HG02840 (cell line): ENCODE measurements at regions not wholly inside any gene's neighbourhood (a gene's known extent, or its start where the extent isn't known, plus 50 kb on each side); places are given as distances from the start of the nearest gene placed in this dataset.

Experiments used
- ATAC-seq: cut with Tn5 transposase; IDR thresholded peaks from one replicate; pipeline ENCODE4 v1.9.1; 2021; ENCODE audit warnings: mild to moderate bottlenecking, moderate library complexity, moderate number of reproducible peaks; ENCODE audit not compliant: unreplicated experiment, low FRiP score

- ATAC-seq: no peak
These were observed 370.7 kb downstream of the FBXW7 start for GRCh38 chr4:152165146-152165545.

- ATAC-seq: no peak
These were observed 371.3 kb downstream of the FBXW7 start for GRCh38 chr4:152164561-152164960.

- ATAC-seq: no peak
These were observed 373.6 kb downstream of the FBXW7 start for GRCh38 chr4:152162331-152162697.

GRCh38 chr4:152161676-152162330 lies 374.1 kb downstream of the FBXW7 start:
- no peak for ATAC-seq

GRCh38 chr4:152160225-152160800 lies 375.6 kb downstream of the FBXW7 start:
- no peak for ATAC-seq

GRCh38 chr4:152159773-152160172 lies 376.1 kb downstream of the FBXW7 start:
- no peak for ATAC-seq

GRCh38 chr4:152158225-152158624 lies 377.7 kb downstream of the FBXW7 start:
- no peak for ATAC-seq

GRCh38 chr4:152157629-152158028 lies 378.3 kb downstream of the FBXW7 start:
- ATAC-seq: no peak

GRCh38 chr4:152156442-152156841 lies 379.4 kb downstream of the FBXW7 start:
- ATAC-seq: no peak

- ATAC-seq: no peak
These were observed 380.8 kb downstream of the FBXW7 start for GRCh38 chr4:152155070-152155469.

- no peak for ATAC-seq
These were observed 381.5 kb downstream of the FBXW7 start for GRCh38 chr4:152154433-152154832.

- ATAC-seq: no peak
These were observed 382.2 kb downstream of the FBXW7 start for GRCh38 chr4:152153476-152154270.

- no peak for ATAC-seq
These were observed 385.7 kb downstream of the FBXW7 start for GRCh38 chr4:152150214-152150613.

GRCh38 chr4:152149745-152150144 lies 386.1 kb downstream of the FBXW7 start:
- ATAC-seq: no peak

GRCh38 chr4:152148057-152148456 lies 387.2 kb upstream of the GATB start:
- no peak for ATAC-seq

- ATAC-seq: no peak
These were observed 385.4 kb upstream of the GATB start for GRCh38 chr4:152146244-152146643.

- no peak for ATAC-seq
These were observed 383.0 kb upstream of the GATB start for GRCh38 chr4:152143806-152144205.

- no peak for ATAC-seq
These were observed 377.6 kb upstream of the GATB start for GRCh38 chr4:152138451-152138850.

GRCh38 chr4:152132776-152133175 lies 372.0 kb upstream of the GATB start:
- ATAC-seq: no peak

- ATAC-seq: no peak
These were observed 367.5 kb upstream of the GATB start for GRCh38 chr4:152128356-152128755.

GRCh38 chr4:152126238-152126637 lies 365.4 kb upstream of the GATB start:
- ATAC-seq: no peak
